NCI-H748 (cell line): ENCODE measurements at regions not wholly inside any gene's neighbourhood (a gene's known extent, or its start where the extent isn't known, plus 50 kb on each side); places are given as distances from the start of the nearest gene placed in this dataset.

Experiments
- DNase-seq: peaks from one replicate; lab custom pipeline; 2025; ENCODE audit not compliant: unreplicated experiment; lab: John Stamatoyannopoulos, UW

DNA sequence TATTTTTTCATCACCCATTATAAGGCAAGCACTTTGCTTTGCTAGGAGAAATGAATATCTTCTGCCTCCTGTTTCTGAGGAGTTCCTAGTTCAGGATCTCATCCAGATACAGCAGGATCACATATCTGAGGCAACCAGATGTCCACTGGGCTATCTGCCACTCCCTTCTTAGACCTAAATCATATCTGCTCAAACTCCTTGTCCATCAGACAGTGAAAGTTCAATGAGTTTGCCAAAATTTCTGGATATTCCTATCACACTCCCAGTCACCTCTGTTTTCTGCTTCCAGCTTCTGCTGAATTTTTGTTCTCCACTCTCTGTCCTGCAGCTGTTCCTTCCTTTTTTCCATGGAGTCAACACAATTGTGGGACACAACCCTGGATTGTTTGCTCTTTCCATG, 54.2 kb upstream of the BASP1 start:
- DNase-seq = no peak

DNA sequence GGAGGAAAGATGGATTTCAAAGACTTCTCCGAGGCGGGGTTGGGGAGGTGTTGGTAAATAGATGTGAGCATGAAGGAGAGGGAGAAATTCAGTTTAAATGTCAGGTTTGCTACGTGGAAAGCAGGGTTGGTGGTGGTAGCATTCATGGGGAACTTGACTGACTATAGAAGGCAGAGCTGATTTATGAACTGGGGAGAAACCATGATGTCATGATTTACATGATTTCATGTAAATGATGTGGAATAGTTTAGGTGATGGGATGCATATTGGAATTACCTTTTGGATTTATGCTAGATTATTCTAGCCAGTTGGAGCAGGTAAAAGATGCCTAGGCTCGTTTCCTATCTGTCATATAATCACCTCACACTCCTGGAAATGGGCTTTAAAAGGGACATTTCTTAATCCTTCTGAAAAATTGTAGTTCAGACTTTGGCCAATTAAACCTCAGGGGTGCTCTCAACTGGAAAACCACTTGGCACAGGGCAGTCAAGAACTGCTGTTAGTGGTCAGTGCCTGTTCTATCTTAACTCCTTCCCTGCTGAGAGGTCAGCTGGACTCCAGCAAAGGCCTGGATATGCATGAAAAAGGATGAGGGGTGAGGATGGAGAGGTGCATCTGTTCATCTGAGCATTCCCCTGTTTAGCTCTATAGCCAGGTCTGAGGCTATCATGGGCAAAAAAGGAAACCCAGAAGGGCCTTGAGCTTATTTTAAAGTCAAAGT, 50.1 kb upstream of the BASP1 start:
- no peak for DNase-seq
